Posterior vena cava (tissue), 2 donors: ENCODE measurements at regions not wholly inside any gene's neighbourhood (a gene's known extent, or its start where the extent isn't known, plus 50 kb on each side); places are given as distances from the start of the nearest gene placed in this dataset.

ENCODE experiments used
- DNase-seq: peaks from one replicate; pipeline ENCODE4 v3.0.0-alpha.2; 2020; ENCODE audit warnings: low spot score
- intact Hi-C, 2 donors: fragments of 100-400 bp; cut with DNase I; formaldehyde crosslinking; loops; one replicate each; pipeline versions ENCODE4 v1.14.1 to v1.14.2; 2022 to 2023
- donor health status: DM: yes; HTN: yes; CAD: no.
- donor health status: DM: yes; HTN: yes; CAD: no.

GRCh38 chr12:107616941-107617340 is 68.7 kb upstream of the PWP1 start:
- intact Hi-C loops = no loop called here
- DNase-seq = no peak

GRCh38 chr12:107618106-107618505 is 67.5 kb upstream of the PWP1 start:
- intact Hi-C loops = no loop called here
- no peak for DNase-seq

GRCh38 chr12:107619831-107620230 is 65.8 kb upstream of the PWP1 start:
- DNase-seq = no peak
- intact Hi-C loops = no loop called here

GRCh38 chr12:107622001-107622400 is 63.6 kb upstream of the PWP1 start:
- no peak for DNase-seq
- intact Hi-C loops = no loop called here

- intact Hi-C loops = no loop called here
- DNase-seq = no peak
These were observed 61.1 kb upstream of the PWP1 start for GRCh38 chr12:107624493-107624892.

GRCh38 chr12:107631715-107632114 is 53.9 kb upstream of the PWP1 start:
- DNase-seq = no peak
- intact Hi-C loops = no loop called here

- no peak for DNase-seq
- intact Hi-C loops = no loop called here
These were observed 53.4 kb upstream of the PWP1 start for GRCh38 chr12:107632246-107632645.

GRCh38 chr12:107634530-107634929 is 51.1 kb upstream of the PWP1 start:
- intact Hi-C loops = no loop called here
- no peak for DNase-seq

- DNase-seq = no peak
- intact Hi-C loops = no loop called here
These were observed 50.5 kb upstream of the PWP1 start for GRCh38 chr12:107635139-107635538.
